Activated CD4-positive, alpha-beta T cell treated with anti-CD3 and anti-CD28 coated beads, Interleukin-2, amount 50 U/mL, for 16 hours (primary cell): ENCODE measurements at regions not wholly inside any gene's neighbourhood (a gene's known extent, or its start where the extent isn't known, plus 50 kb on each side); places are given as distances from the start of the nearest gene placed in this dataset.
"Not testable (repeated sequence)": the region's sequence is repeated elsewhere in the genome, so short reads cannot be mapped to it uniquely, and the experiment has no call there.

ENCODE experiments used
- DNase-seq: peaks from one replicate; pipeline ENCODE4 v3.0.0-alpha.2; 2020

DNA sequence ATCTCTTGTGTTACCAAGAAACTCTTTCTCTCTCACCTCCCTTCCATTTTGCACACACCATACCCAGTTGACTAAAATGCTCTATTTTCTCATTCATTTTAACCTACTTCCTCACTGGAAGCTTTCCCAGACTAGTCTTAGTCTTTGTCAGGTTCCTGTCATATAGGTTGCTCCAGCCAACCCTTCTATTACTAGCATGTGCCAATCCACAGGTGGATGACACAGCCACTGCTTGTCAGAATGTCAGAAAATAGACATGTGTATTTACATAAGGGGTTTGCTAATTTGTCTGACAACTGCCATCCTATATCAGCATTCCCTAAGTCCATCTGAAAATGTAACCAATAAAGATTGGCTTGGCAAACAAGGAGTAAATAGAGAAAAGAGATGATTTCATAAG, 239.2 kb upstream of the SMIM31 start:
- no peak for DNase-seq

DNA sequence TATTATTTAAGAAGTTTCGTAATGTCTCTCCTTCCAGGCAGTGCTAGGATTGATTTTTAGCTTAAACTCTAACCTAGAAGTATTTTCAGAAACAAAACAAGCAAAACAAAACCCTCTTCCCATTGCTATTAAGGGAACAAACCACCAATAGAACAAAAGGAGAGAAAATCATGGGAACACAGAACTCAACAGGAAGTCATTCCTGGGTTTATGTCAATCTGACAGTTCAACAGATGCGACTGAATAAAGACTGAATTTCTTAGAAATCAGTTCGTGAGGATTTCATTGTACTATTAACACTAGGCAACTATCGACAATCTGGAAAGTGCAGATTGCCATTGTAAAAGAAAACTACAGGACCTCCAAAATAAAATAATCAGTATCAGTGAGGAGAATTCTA, 229.1 kb upstream of the SMIM31 start:
- no peak for DNase-seq

DNA sequence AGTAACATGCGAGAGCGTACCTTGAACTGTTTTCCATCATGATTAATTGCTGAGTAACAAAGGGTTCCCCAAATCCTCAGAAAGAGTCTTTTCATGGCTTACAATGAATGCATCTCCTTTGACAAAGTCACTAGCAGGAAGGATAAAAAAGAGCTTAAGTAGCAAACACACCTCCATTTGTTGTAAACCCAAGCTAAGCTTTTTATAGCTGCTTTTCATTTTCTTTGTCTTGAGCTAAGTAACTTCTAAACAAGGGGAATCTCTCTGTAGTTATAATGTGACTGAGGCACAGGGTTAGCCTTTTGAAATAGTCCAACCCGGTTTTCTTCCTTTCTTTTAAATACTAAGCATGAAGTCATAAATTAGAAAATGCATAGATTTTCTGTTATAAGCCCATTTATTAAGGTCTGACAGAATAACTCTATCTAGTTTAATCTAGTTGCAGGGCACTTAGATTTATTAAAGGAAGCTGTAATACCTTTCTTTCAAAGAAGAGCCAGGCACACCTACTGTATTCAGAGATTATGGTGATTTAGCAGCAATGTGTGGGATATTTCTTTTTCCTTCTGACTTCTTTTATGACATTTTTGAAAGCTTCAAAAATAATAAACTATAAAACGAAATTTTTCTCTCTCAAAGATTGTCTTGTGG, 226.9 kb upstream of the SMIM31 start:
- DNase-seq, result no peak

DNA sequence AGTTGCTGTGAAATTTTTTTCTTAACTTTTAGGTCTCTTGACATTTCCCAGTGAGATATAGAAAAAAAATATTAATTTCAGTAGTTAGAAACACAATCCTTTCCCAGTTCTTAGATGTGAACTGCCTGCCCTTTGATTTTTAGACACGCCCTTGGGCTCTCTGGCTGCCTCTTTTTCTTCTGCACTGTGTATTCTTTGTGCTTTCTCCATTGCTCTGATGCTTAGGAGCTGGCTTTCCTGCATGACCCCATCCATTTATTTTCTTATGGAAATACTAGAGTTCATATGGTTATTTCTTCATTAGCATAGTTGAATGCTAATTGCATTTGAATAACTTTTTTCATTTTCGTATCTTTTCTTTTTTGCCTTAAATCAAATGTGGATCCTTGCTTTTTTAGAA, 224.9 kb upstream of the SMIM31 start:
- DNase-seq, result no peak

DNA sequence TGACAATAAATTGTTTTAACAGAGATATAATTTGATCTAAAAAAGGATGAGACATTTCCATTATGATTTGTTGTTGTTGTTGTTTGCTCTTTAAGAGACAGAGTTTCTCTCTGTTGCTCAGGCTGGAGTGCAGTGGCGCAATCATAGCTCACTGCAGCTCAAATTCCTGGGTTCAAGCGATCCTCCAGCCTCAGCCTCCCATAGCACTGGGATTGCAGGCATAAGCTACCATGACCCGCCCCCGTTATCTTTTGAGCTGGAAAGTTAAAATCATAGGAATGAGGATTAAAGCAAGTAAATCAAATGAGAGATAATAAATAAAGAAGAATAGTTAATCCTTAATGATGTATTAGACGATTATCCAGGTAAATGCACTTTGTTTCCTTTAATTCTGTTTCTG, 224.4 kb upstream of the SMIM31 start:
- no peak for DNase-seq

DNA sequence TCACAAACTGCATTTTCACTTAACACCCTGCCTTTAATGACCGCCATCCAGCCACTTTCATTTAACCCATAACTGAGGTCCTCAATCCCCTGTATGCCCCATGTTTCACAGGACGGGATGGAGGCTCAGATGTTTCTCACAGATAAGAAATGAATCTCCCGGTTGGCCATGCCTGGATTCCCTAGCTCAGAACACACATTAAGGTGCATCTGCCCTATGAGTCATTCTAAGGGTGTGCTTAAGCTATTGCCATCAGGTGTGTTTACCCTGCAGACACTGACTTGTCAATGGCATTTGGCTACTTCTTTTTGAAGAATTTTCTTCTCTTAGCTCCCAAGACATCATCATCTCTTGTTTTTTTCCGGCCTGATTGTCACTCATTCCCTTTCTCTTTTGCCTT, 222.6 kb upstream of the SMIM31 start:
- no peak for DNase-seq

DNA sequence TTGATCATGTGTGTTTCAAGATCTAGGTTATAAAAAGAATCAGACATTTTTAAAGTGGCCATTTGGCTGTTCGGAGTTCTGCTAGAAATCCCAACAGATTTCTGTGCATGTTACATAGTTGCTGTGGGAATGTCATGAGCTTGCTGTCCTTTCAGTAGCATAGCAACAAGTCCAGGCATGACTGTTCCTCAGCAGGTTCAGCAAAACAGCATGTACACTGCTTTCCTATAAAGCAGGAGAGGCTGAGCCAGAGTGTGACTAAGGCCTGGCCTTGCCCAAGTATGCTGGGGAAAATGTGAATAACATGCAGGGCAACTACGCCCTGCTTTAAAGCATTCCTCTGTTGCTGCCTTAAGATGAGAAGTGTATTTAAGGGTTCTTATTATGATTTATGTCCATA, 217.1 kb upstream of the SMIM31 start:
- no peak for DNase-seq

DNA sequence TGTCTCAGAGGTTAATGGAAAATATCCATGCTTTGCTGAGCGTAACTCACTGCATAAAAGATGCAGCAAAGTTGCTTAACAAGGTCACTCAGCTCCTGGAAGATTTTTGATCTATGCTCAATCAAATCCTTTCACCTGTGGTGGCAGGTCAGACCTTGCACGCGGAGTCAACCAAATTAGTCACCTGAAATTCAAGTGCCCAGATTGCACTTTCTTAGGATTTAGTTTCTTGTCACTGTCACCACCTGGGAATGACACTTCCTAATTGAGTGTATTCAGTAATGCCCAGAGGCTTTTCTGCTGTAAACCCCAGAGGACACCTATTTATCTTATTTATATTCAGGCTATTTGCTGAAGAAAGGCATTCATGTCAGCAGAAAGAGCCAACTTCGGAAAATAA, 215.8 kb upstream of the SMIM31 start:
- DNase-seq, result no peak

DNA sequence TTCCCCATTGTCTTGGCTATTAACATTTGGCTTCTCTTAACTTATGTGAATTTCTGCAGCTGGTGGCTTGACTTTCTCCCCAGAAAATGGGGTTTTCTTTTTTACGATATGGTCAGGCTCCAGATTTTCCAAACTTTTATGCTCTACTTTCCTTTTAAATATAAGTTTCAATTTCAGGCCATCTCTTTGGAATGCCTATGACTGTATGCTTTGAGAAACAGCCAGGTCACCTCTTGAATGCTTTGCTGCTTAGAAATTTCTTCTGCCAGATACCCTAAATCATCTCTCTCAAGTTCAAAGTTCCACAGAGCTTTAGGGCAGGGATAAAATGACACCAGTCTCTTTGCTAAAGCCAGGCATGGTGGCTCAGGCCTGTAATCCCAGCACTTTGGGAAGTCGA, 212.9 kb upstream of the SMIM31 start:
- DNase-seq, result no peak

DNA sequence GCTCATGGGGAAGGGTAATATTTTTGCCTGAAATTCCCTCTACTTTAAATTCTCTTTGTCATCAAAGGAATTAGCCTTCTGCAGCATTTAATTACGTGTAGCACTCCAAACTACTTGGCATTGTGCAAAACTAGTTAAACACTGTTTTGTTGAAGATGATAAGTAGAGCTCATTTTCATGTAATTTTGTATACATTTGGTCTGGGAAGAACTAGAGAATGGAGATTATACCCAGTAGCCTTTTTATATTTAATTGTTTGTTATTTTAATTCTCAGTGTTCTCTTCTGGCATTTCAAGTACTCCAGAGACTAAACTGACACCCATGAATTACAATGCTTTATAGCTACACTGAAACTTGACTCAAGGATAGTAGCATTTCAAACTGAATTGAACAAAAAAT, 211.5 kb upstream of the SMIM31 start:
- DNase-seq, result no peak

DNA sequence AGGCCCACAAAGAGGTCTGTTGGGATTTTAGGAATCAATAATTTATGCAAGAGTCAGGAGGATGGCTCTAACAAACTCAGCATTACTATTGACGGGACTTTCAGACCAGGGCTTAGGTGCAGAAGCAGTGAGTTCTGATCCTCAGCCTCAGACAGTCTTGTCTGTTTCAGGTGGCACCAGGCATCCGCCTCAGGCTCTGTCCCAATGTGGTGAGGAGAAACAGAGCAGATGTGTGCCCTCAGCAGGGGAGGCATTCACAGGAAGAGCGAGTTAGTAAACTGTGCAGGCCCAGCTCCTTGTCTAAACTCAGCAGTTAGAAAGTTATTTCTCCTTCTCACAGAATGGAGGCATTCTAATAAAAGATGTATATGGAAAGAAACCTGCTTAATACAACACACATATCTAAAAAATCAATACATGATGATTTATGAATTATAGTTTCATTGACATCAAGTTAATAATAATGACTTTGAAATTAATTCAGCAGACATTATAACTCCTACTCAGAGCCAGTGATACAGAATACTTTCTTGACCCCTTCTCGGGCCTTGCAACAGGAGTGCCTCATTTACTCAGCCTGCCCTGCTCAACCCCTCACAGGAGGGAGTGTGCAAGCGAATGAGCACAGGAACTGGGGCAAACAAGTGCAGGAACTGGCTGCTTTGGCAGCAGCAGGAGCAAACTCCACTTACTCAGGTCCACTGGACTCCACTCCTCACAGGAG, 202.8 kb upstream of the SMIM31 start:
- DNase-seq, result no peak

DNA sequence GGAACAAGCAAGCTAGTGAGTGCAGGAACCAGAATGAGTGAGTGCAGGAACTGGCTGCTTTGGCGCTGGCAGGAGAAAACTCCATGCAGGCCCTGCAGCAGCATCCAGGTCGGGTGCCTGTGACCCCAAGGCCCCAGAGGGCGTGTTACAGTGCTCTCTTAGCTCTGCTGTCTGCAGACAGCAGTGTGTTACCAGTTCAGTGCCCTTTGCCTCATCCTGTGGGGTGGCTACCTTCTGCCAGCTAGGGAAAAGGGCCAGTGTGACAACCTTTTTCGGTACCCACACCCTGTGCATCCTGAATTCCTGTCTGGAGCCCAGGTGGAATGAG, 202.3 kb upstream of the SMIM31 start:
- DNase-seq, result no peak

DNA sequence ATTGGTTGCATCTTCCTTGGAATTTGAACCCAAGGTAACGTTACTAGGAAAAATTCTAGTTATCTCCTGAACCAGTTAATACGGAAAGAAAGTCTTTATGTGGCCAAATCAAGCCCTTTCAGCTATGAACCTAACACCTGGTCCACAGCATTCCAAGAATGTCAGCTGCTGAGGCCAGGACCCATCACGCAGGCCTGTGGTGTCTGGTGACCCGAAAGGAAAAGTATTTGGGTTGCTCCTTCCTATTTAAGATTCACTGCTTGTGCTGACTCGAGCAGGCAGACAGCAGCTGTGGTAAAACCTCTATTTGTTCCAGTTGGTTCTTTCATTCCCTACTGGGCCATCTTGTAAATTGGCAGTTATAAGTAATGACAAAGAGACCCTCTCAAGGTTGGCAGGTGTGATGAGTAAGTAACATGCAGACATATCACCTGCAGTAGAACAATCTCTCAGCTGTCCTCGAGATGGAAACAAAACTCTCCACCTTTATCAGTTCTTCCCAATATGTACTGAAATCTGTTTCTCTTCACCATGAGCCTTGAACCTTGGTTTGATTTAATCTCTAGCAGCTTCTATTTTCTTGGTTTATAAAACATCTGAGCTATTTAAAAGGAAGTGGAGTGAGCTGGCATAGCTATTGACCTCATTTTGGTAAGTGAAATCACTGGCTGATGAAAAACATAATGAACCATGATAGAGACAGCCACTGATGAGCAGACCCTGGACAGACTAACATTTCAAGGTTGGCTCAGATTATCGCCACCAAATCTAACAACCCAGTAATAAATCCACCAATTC, 182.1 kb upstream of the SMIM31 start:
- DNase-seq, result no peak

DNA sequence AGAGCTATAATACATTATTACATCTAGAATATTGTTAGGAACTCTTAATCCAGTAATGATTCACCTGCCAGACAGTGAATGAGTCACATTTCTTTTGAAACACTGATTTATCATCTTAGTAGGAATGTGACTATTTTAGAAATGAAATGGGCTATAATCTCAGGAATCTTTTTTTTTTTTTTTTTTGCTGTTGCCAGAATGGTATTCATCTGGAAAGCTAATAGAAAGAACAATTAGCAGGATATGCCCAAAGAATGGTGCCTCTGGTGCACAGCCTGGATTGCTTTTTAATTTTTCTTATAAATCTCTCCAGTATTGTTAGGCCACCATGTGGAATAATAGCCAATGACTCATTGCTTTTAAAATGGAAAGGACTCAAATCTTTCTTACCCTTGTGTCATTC, 181.1 kb upstream of the SMIM31 start:
- no peak for DNase-seq

DNA sequence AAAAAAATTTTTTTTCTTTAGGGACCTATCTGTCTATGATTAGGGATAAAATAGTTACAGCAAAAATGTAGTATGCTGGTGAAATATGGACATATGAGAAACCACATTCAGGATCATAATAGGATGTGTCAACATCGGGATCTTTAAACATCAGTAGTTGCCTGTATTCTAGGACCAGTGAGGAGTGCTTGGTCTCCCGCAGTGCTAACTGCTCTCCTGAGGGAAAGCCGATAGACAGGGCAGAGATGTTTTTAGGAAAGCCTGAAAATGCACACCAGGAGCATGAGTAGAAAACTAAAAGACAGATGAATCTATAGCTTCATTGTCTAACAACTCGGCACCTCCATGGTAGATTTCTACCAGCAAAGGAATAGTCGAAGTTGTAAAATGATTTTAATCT, 178.1 kb upstream of the SMIM31 start:
- DNase-seq, result no peak

DNA sequence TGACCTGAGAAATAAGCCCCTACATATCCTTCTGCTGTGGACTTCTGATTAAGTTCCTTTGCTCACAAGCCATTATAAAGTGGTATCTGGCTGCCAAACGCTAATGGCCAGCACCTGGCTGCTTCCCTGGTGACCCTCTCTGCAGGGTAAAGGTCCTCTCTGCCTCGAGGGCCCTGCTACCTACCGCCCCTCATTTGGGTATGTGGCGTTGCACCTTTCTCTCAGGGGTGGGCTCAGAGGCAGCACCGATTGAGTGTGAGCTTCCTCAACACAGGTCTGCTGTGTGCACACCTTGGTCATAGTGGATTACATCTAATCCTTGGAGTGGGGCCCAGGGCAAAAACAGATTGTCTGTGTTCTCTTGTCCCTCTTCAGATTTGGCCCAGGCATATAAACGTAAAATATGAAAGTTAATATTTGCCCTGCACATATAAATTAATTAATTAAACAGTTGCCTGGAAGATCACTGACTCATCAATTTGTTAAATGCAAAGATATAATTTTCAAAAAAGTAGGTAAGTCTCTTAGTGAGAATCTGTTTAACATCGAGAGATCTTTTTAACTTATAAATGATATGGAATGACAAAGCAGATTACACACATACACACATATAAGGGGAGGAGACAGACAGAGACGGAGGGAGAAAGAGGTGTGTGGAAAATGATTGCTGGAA, 174.5 kb upstream of the SMIM31 start:
- DNase-seq, result no peak

DNA sequence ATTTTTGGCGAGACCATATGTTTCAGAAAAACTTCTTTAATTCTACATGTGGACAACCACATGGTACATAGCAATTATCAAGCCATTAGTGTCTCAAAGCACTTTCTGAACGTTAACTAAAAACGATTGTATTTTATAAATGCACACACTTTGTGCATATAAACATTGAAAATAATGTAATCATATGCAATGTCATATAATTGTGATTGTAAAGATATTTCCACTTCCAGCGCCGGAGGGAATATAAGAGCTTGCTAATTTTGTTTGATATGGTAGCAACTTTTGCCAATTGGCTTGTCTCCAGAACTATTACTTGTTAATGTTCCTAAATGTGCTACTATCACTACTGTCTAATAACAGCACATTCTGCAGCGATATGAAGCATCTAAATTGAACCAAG, 162.3 kb upstream of the SMIM31 start:
- no peak for DNase-seq

DNA sequence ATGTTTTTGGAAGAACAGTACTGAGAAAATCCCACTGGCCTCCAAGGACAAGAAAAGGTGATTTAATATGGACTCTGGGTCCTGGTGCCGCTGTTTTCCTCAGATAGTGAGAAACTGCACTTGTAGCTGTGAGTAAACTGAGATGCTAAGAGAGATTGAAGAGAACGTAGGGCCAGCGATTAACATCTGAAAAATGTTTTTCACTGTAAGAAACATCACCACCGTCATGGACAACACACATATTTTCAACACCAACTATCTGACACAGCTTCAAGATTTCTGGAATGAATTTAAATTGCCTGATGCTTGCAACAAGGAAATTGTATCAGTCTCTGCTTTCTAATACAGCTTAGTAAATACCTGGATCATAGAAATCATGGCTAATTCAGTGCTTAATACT, 158.2 kb upstream of the SMIM31 start:
- no peak for DNase-seq

DNA sequence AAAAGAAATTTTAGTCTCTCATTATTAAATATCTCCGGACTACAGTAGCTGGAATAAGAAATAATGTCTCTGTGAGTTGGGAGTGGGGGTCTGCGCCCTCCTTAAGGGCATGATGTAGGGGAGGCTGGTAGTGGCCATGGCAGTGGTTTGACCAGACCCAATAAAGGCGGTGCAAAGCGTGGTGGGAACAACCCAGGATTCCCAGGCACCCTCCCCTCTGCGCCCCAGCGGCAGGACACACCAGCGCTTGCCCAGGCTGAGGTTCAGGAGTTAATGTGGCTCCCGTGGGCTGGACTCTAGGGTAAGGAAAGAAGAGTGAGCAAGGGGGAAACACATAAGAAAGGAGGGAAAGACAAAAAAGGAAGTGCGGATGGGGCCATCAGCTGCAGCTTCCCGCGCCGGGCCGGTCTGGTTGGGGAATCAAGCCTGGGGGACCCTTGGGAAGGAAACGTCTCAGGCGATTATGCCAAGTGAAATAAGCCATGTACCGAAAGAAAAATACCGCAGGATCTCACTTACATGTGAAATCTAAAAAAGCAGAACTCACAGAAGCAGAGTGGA, 157.5 kb upstream of the SMIM31 start:
- DNase-seq, result no peak

DNA sequence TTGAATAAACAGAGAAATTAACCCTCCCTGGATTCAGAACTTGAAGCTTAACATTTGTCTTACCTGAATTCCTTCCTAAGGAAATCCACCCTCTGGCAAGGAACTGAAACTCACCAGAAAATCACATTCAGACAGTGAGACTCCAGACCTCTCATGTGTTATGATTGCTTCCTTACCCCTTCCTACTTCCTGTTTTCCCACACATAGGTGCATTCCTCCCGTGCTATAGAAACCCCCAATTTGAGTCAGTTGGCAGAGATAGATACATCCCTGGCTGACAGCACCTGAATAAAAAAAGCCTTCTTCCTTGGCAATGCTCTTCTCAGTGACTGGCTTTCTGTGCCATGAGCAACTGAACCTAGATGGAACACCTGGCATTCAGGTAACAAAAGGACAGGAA, 157.0 kb upstream of the SMIM31 start:
- DNase-seq, result no peak

DNA sequence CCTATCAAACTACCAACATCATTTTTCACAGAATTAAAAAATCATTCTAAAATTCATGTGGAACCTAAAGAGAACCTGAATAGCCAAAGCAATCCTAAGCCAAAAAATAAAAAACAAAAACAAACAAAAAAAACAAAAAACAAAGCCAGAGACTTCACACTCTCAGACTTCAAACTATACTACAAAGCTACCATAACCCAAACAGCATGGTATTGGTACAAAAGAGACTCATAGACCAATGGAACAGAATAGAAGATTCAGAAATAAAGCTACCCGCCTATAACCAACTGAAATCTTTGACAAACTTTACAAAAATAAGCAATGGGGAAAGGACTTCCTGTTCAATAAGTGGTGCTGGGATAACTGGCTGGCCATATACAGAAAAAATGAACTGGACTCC, 152.3 kb upstream of the SMIM31 start:
- DNase-seq, result no peak

DNA sequence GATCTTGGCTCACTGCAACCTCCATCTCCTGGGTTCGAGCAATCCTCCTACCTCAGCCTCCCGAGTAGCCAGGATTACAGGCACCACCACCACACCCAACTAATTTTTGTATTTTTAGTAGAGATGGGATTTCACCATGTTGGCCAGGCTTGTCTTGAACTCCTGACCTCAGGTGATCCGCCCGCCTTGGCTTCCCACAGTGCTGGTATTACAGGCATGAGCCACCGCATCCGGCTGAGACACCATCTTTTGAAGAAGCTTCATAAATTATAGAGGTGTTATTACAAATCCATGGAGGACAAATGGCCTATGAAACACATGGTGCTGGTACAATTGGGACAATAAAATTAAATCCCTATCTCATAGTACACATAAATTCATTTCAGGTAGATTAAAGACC, 148.1 kb upstream of the SMIM31 start:
- not testable (repeated sequence) for DNase-seq

DNA sequence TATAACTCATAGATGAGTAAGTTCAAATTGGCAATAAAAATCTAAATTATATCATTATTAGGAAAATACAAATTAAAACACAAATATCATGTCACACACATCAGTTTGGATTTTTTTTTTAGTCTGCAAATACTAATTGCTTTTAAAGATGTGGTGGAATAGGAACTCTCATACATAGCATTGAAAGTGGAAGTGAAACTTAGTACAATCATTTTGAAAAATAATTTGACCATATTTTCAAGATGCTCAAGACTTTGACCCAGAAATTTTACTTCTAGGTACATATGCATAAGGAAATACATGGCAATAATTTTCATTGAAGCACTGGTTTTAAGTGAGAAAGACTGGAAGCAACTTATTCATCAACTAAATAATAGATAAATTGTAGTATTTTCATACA, 147.5 kb upstream of the SMIM31 start:
- DNase-seq, result no peak

DNA sequence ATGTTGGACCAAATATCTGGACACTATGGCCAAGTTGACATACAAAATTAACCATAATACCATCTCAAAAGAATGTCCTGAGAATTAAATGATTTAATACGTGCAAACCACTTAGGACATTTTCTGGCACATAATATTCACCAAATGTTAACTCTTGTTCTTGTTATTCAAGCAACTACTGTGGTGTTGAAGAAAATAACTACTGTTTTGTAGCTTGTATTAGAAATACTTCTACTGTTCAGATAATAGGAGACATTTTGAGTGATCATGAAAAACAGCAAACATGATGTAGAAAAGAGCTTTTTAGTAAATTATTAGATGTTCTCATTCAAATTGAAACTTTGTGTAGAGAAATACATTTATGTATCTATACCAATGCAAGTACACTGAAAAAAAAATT, 140.7 kb upstream of the SMIM31 start:
- no peak for DNase-seq
